AG04449 (cell line): ENCODE measurements at regions not wholly inside any gene's neighbourhood (a gene's known extent, or its start where the extent isn't known, plus 50 kb on each side); places are given as distances from the start of the nearest gene placed in this dataset.

ENCODE experiments used
- CTCF ChIA-PET: fragments of 350-600 bp; formaldehyde crosslinking; extraction: SDS; loops from one replicate; lab custom pipeline; 2021; ENCODE audit warnings: antibody characterized with exemption; lab: Yijun Ruan, JAX
- POLR2A ChIA-PET: fragments of 400-600, 350-600 bp; formaldehyde crosslinking; extraction: SDS; loops from one replicate; lab custom pipeline; 2020; ENCODE audit warnings: antibody characterized with exemption, inconsistent platforms; lab: Yijun Ruan, JAX
- DNase-seq: peaks from one replicate; pipeline ENCODE4 v3.0.0-alpha.2; 2010; ENCODE audit warnings: low read depth, low spot score
- H3K4me3 ChIP-seq: 2 replicates; pipeline ENCODE4 v1.5.1; 2011; ENCODE audit warnings: low read depth, mild to moderate bottlenecking, control low read depth, low read length
- TF ChIP-seq, protein P1 (sequence below): IDR thresholded peaks from one replicate; pipeline ENCODE4 v1.5.1; 2011; ENCODE audit warnings: mild to moderate bottlenecking, moderate library complexity, low read length, control low read depth, inconsistent platforms; ENCODE audit not compliant: insufficient read depth; ENCODE audit errors: missing control alignments

DNA sequence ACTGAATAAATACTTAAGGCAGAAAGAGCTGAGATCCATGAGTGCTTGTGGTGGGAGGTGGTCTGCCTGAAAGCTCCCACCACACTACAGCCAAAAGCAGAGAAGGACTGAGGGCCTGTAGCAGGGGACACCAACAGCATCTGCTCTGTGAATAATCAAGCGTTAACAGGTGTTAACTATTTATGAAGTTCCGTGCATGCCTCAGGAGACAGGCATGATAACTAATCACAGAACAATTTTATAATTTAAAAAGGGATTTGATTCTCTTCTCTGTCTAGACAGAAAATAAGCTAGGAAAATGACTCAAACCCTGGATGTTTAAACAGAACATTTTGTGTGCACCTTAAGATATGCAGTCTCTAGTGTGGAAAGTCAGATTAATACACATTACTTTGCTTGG lies 61.5 kb upstream of the GHITM start:
- TF ChIP-seq, protein P1, sequence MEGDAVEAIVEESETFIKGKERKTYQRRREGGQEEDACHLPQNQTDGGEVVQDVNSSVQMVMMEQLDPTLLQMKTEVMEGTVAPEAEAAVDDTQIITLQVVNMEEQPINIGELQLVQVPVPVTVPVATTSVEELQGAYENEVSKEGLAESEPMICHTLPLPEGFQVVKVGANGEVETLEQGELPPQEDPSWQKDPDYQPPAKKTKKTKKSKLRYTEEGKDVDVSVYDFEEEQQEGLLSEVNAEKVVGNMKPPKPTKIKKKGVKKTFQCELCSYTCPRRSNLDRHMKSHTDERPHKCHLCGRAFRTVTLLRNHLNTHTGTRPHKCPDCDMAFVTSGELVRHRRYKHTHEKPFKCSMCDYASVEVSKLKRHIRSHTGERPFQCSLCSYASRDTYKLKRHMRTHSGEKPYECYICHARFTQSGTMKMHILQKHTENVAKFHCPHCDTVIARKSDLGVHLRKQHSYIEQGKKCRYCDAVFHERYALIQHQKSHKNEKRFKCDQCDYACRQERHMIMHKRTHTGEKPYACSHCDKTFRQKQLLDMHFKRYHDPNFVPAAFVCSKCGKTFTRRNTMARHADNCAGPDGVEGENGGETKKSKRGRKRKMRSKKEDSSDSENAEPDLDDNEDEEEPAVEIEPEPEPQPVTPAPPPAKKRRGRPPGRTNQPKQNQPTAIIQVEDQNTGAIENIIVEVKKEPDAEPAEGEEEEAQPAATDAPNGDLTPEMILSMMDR = no peak
- POLR2A ChIA-PET = interaction anchor here (0.8 kb wide), 1 partner anchor 20 kb away, joined by 3 read pairs; no protein-coding TSS in a partner anchor

GRCh38 chr10:84078771-84079170 lies 60.5 kb upstream of the GHITM start:
- DNase-seq = no peak
- POLR2A ChIA-PET = no interaction called here
- CTCF ChIA-PET = no interaction called here
- TF ChIP-seq, protein P1 = no peak
- no peak overlapping the region for H3K4me3 ChIP-seq

More for the DNA sequence above, 61.5 kb upstream of the GHITM start:
- DNase-seq = no peak
- H3K4me3 ChIP-seq = no peak overlapping the region
- CTCF ChIA-PET = interaction anchor here (1.7 kb wide), 1 partner anchor 19 kb away, joined by 4 read pairs; no protein-coding TSS in a partner anchor

- ChIA-PET POLR2A (no interaction called here), CTCF (no interaction called here)
- TF ChIP-seq, protein P1 = no peak
- DNase-seq = no peak
- no peak overlapping the region for H3K4me3 ChIP-seq
Observed at GRCh38 chr10:84084342-84084741, 55.0 kb upstream of the GHITM start.

DNA sequence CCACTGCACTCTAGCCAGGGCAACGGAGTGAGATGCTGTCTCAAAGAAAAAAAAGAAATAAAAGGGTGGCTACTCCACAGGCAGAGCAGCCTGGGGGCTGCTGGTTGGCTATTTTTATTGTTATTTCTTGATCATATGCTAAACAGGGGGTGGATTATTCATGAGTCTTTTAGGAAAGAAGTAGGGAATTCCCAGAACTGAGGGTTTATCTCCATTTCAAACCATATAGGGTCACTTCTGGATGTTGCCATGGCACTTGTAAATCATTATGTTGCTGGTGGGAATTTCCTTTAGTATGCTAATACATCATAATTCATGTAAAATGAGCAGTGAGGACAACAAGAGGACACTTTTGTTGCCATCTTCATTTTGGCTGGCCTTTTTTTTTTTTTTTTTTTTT lies 52.1 kb upstream of the GHITM start:
- CTCF ChIA-PET = interaction anchor here (1.7 kb wide), 1 partner anchor 14 kb away, joined by 3 read pairs; no protein-coding TSS in a partner anchor
- TF ChIP-seq, protein P1 = no peak
- H3K4me3 ChIP-seq = no peak overlapping the region
- POLR2A ChIA-PET = no interaction called here
- no peak for DNase-seq

DNA sequence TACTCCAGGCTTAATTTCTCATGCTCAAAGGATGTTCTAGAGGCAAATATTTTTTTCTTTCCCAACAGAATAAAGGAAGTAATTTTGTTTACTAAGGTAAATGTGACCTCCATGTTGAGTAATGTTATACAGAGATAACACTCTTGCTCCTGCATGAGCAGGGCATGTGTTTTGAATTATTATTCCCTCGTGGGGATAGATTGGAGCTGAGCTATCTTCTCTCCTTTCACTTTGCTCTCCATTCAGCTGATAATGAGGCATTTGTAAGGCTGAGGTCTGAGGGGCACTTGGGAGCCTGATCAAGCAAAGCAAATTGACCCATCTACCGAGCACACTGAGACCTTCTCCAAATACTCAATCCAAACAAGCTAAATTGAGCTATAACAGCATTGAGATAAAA lies 50.7 kb upstream of the GHITM start:
- H3K4me3 ChIP-seq = no peak overlapping the region
- TF ChIP-seq, protein P1 = no peak
- DNase-seq = no peak
- ChIA-PET POLR2A (no interaction called here), CTCF (interaction anchor here (1.7 kb wide), 1 partner anchor 9 kb away, joined by 5 read pairs; no protein-coding TSS in a partner anchor)

- POLR2A ChIA-PET = no interaction called here
Observed at GRCh38 chr10:84089162-84089561, 50.1 kb upstream of the GHITM start.

More at GRCh38 chr10:84089162-84089561, 50.1 kb upstream of the GHITM start:
- TF ChIP-seq, protein P1 = no peak
- no peak overlapping the region for H3K4me3 ChIP-seq
- DNase-seq = no peak
- CTCF ChIA-PET = interaction anchor here (1.7 kb wide), 1 partner anchor 9 kb away, joined by 5 read pairs; no protein-coding TSS in a partner anchor
